Pancreas (tissue), 10 donors: ENCODE measurements at regions not wholly inside any gene's neighbourhood (a gene's known extent, or its start where the extent isn't known, plus 50 kb on each side); places are given as distances from the start of the nearest gene placed in this dataset.
A peak's percentile ranks its signal among the peaks of the same experiment; 100 is the strongest.
"Not testable (repeated sequence)": the region's sequence is repeated elsewhere in the genome, so short reads cannot be mapped to it uniquely, and the experiment has no call there.

Source experiments
- ATAC-seq, 4 donors: fragments of 200-7000 bp; cut with Tn5 transposase; one replicate each; pipeline versions ENCODE4 v1.8.0 to v1.9.1; 2020; ENCODE audit warnings: mild to moderate bottlenecking in 4 of 4, moderate library complexity in 4 of 4
- DNase-seq, 6 donors: peaks; one replicate each; pipeline ENCODE4 v3.0.0-alpha.2; 2020
- FAIRE-seq: peaks from 2 replicates; lab custom pipeline; 2012; peaks lifted over from hg19 to GRCh38; lab: Jason Lieb, UNC
- H3K27ac ChIP-seq, 4 donors: fragments of 200-600 bp; sonication (generic); 1 replicate in 3 of 4; 2 replicates in 1 of 4; pipeline versions ENCODE4 v1.5.0 to v1.8.0; 2020
- H3K27me3 ChIP-seq, 4 donors: fragments of 200-600 bp; one replicate each; pipeline ENCODE4 v1.8.0; 2021
- H3K36me3 ChIP-seq, 3 donors: fragments of 200-600 bp; sonication (generic) in 1 of 3; one replicate each; pipeline versions ENCODE4 v1.5.0 to v1.8.0; 2020 to 2021
- H3K4me1 ChIP-seq, 3 donors: fragments of 200-600 bp; one replicate each; pipeline ENCODE4 v1.8.0; 2021
- H3K4me3 ChIP-seq, 4 donors: fragments of 200-600 bp; sonication (generic) in 2 of 4; one replicate each; pipeline versions ENCODE4 v1.5.0 to v1.8.0; 2020 to 2021
- H3K9me3 ChIP-seq, 4 donors: fragments of 200-600 bp; one replicate each; pipeline ENCODE4 v1.8.0; 2021
- WGBS, 2 donors: extraction: QIAGEN DNeasy Blood & Tissue Kit; methylation state at CpG; one replicate each; pipeline ENCODE4 v1.1.7; 2013; 5-methylcytosine and 5-hydroxymethylcytosine counted together
- intact Hi-C, 3 donors: fragments of 100-400 bp; cut with DNase I; formaldehyde crosslinking; loops; one replicate each; pipeline versions ENCODE4 v1.11.1 to v1.14.2; 2022
- TF ChIP-seq, protein P1 (sequence below), 4 donors: fragments of 200-600 bp; sonication (generic) in 3 of 4; IDR thresholded peaks; one replicate each; pipeline versions ENCODE4 v1.5.0 to v1.8.0; 2021; ENCODE audit warnings: antibody characterized with exemption in 4 of 4
- donor health status: healthy with polysubstance abuse.
- donor health status: DM: no; HTN: no; CAD: no; lungs with moderate emphysema.
- donor health status: DM: no; HTN: no; CAD: no.
- donor health status: control.
- donor health status: control.
- donor health status: Bipolar disorder and iron deficiency.
- donor health status: DM: yes; HTN: yes; CAD: no.
- donor health status: DM: no; HTN: no; CAD: no.
- donor health status: DM: no; HTN: no; CAD: no.
- donor health status: DM: yes; HTN: yes; CAD: no.

DNA sequence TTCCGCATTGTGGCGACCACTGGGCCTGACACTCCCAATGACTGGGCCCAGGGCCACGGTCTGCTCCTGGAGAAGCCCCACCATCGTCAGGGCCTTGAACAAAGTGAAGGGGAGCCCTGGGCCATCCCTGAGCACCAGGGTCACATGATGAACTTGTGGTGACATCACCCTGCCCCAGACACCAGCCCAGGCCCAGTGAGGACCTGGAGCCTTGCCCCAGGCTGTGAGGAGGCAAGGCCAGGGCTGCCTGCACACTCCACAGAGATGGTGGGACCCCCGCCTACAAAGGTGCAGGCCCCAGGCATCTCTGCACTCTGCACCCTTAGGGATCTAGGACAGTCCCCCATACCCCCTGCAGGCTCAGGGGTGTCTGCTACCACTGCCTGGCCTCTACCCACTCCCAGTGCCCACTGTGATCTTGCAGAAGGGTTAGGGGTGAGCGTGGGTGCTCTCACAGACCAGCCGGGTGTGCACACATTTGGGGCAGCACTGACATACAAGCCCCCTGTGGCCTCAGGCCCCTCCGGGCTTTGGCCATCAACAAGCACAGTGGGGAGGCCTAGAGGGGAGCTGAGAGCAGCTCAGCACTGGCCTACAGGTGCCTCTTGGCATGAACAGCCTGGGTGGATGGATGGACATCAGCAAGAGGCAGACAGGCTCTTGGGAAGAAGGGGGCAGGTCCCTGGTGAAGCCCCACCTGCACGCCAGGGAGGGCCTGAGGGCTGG lies 624.0 kb upstream of the LRRTM4 start:
- Histone ChIP-seq H3K27ac (no peak overlapping the region), H3K36me3 (no peaks in the 10 kb centered on the region), H3K4me1 (no peaks in the 10 kb centered on the region), H3K4me3 (no peak overlapping the region), H3K27me3 (no peaks in the 10 kb centered on the region), H3K9me3 (no peaks in the 10 kb centered on the region)
- DNase-seq (peak in 2 of 6 donors; percentile 22 to 43), FAIRE-seq (no peak), ATAC-seq (no peak)
- WGBS, 2 donors: 78 to 79% methylated on average over 9 of the region's 9 CpGs
- TF ChIP-seq, protein P1, sequence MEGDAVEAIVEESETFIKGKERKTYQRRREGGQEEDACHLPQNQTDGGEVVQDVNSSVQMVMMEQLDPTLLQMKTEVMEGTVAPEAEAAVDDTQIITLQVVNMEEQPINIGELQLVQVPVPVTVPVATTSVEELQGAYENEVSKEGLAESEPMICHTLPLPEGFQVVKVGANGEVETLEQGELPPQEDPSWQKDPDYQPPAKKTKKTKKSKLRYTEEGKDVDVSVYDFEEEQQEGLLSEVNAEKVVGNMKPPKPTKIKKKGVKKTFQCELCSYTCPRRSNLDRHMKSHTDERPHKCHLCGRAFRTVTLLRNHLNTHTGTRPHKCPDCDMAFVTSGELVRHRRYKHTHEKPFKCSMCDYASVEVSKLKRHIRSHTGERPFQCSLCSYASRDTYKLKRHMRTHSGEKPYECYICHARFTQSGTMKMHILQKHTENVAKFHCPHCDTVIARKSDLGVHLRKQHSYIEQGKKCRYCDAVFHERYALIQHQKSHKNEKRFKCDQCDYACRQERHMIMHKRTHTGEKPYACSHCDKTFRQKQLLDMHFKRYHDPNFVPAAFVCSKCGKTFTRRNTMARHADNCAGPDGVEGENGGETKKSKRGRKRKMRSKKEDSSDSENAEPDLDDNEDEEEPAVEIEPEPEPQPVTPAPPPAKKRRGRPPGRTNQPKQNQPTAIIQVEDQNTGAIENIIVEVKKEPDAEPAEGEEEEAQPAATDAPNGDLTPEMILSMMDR (IDR thresholded peaks at IDR 0.05): no peak
- intact Hi-C loops: no loop called here

DNA sequence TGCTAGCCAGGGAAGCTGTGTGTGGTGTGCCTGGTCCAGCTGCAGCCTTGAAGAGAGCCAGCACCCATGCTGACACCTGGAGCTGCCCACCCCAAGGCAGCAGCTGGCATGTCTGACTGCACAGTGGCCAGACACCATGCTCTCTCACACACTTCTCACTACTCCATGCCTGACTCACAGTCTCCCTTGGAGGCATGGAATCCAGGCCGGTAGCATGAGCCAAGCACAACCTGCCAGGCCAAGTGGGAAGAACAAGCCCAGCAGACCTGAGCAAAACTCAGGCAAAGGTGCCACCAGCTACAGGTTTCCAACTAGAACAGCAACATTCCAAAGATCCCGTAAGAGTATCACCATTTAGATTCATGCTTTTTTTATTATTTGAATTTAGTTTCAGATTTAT lies 625.3 kb upstream of the LRRTM4 start:
- ATAC-seq: no peak
- no peak for FAIRE-seq
- Histone ChIP-seq H3K9me3 (no peaks in the 10 kb centered on the region), H3K36me3 (no peaks in the 10 kb centered on the region), H3K27ac (no peak overlapping the region), H3K27me3 (no peaks in the 10 kb centered on the region), H3K4me1 (no peaks in the 10 kb centered on the region), H3K4me3 (no peak overlapping the region)
- DNase-seq: no peak
- TF ChIP-seq, protein P1 (IDR thresholded peaks at IDR 0.05): no peak
- WGBS, 2 donors: 60 to 61% methylated on average over 2 of the region's 2 CpGs
- intact Hi-C loops: no loop called here

DNA sequence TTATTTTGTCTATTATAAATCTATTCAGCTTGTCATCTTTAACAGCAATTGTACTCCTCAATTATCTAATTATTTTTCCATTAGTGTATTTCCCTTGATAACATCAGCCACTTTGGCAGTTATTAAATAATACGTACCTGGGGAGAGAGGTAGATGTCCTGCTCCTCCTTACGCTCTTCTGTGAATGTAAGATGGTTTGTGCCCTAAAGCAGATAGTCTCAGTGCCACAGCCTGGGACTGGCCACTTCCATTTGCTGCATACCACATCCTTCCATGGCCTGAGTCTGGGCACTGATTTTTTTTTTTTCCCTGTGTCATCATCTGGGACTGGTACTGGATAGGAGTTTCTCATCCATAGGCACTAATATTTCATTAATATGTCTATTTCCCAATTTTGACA lies 632.4 kb upstream of the LRRTM4 start:
- Histone ChIP-seq H3K4me1 (no peaks in the 10 kb centered on the region), H3K27ac (no peak overlapping the region), H3K9me3 (no peaks in the 10 kb centered on the region), H3K4me3 (no peak overlapping the region), H3K36me3 (no peaks in the 10 kb centered on the region), H3K27me3 (no peaks in the 10 kb centered on the region)
- intact Hi-C loops: no loop called here
- DNase-seq (no peak), ATAC-seq (no peak), FAIRE-seq (no peak)
- WGBS, 2 donors: 54 to 77% methylated on average over 2 of the region's 2 CpGs
- TF ChIP-seq, protein P1 (IDR thresholded peaks at IDR 0.05): no peak

DNA sequence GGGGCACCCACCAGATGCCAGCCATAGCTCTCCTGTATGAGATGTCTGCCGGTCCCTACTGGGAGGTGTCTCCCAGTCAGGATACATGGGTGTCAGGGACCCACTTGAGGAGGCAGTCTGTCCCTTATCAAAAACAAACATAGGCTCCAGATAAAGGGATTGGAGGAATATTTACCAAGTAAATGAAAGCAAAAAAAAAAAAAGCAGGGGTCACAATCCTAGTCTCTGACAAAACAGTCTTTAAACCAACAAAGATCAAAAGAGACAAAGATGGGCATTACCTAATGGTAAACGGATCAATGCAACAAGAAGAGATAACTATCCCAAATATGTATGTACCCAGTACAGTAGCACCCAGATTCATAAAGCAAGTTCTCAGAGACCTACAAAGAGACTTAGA lies 640.0 kb upstream of the LRRTM4 start:
- 15 to 23% methylated on average over 2 of the region's 2 CpGs for WGBS, 2 donors
- no peak for DNase-seq
- ATAC-seq: no peak
- no peak overlapping the region for H3K27ac ChIP-seq
- intact Hi-C loops: no loop called here
- no peaks in the 10 kb centered on the region for H3K4me1 ChIP-seq
- no peak overlapping the region for H3K4me3 ChIP-seq
- H3K9me3 ChIP-seq: no peaks in the 10 kb centered on the region
- no peaks in the 10 kb centered on the region for H3K36me3 ChIP-seq
- TF ChIP-seq, protein P1 (IDR thresholded peaks at IDR 0.05): no peak
- no peaks in the 10 kb centered on the region for H3K27me3 ChIP-seq
- no peak for FAIRE-seq

DNA sequence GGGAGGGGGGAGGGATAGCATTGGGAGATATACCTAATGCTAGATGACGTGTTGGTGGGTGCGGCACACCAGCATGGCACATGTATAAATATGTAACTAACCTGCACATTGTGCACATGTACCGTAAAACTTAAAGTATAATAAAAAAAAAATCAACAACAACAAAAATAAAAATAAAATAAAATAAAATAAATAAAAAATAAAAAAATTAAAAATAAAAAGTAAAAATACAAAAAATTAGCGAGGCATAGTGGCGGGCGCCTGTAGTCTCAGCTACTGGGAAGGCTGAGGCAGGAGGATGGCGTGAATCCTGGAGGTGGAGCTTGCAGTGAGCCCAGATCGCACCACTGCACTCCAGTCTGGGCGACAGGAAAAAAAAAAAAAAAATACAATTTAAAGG lies 650.0 kb upstream of the LRRTM4 start:
- H3K4me1 ChIP-seq, H3K36me3 ChIP-seq, H3K27ac ChIP-seq, ATAC-seq, H3K27me3 ChIP-seq, H3K9me3 ChIP-seq, intact Hi-C loops, DNase-seq, H3K4me3 ChIP-seq, FAIRE-seq: not testable (repeated sequence)
- WGBS, 2 donors: 84 to 91% methylated on average over 9 of the region's 9 CpGs
